ENCODE measurements at regions not wholly inside any gene's neighbourhood (a gene's known extent, or its start where the extent isn't known, plus 50 kb on each side); places are given as distances from the start of the nearest gene placed in this dataset.

DNA sequence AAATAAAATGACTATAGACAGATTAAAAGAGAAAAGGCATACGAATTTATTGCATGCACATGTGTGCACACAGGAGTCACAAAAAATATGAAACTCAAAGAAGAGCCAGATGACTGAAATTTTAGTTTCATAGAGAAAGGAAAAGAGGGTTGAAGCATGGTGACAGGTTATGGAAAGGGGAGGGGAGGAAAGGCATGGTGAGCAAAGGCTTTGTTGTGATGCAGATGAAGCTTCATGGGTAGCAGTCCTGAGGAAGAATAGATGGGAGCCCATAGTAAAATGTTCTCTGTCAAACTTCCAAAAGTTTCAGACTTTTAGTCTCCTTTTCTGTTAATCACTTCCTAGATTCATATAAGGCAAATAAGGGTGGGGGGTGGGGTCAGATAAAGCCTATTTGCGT is 612.7 kb upstream of the ATP2B1 start:
- TF ChIP-seq, protein P1, sequence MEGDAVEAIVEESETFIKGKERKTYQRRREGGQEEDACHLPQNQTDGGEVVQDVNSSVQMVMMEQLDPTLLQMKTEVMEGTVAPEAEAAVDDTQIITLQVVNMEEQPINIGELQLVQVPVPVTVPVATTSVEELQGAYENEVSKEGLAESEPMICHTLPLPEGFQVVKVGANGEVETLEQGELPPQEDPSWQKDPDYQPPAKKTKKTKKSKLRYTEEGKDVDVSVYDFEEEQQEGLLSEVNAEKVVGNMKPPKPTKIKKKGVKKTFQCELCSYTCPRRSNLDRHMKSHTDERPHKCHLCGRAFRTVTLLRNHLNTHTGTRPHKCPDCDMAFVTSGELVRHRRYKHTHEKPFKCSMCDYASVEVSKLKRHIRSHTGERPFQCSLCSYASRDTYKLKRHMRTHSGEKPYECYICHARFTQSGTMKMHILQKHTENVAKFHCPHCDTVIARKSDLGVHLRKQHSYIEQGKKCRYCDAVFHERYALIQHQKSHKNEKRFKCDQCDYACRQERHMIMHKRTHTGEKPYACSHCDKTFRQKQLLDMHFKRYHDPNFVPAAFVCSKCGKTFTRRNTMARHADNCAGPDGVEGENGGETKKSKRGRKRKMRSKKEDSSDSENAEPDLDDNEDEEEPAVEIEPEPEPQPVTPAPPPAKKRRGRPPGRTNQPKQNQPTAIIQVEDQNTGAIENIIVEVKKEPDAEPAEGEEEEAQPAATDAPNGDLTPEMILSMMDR (IDR thresholded peaks at IDR 0.05): no peak
- no peak for TF ChIP-seq POLR2A (IDR thresholded peaks at IDR 0.05)
